T47D (cell line): ENCODE measurements at regions not wholly inside any gene's neighbourhood (a gene's known extent, or its start where the extent isn't known, plus 50 kb on each side); places are given as distances from the start of the nearest gene placed in this dataset.
A peak's percentile ranks its signal among the peaks of the same experiment; 100 is the strongest.

Experiments used
- DNase-seq, 2 experiments: peaks; one replicate each; pipeline versions ENCODE4 v3.0.0 to v3.0.0-alpha.2; 2011 to 2012; ENCODE audit warnings: low read depth in 1 of 2, low spot score in 1 of 2
- JUND ChIP-seq: IDR thresholded peaks from 2 replicates; pipeline ENCODE4 v1.6.1; 2012; ENCODE audit warnings: low read depth
- in situ Hi-C: cut with HindIII; loops from 2 replicates; pipeline ENCODE4 v1.10.0; 2016; ENCODE audit warnings: low sequenced_read_pairs, low pct_unique_long_range_greater_than_20kb

- DNase-seq: peak in 1 of 2 experiments; percentile 49
- in situ Hi-C loops: no loop called here
- TF ChIP-seq JUND: no peak
These were observed 57.5 kb upstream of the WDR1 start for GRCh38 chr4:10173754-10174749.

DNA sequence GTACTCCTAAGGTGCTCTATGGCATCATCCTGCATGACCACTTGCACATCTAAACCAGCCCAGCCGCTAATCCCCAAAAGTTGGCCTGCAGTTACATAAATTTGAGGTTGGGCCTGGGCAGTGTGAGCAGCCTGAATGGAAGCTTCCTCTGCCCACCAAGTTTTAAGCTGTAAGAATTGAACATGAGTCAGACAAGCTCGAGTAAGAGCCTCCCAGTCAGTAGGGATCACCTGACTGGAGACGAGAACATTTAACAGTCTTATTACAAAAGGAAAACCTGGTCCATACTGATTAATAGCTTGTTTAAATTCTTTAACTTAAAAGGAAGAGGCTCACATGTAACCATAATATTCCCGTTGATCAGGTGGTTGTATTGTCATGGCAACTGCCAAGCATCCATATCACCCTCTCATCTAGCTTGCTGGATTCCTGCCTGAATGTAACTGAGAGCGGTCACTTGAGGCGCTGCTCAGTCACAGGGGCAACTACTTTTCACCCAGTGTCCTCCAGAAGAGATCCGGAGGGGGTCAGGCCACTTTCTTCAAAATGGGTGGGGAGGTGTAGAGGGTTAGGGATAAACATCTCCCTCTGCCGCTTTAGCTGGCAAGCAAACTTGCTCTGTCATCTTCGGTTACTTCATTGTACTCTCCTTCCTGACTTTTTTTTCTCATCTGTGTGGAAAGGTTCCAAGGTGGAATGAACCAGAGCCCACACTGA is 56.6 kb upstream of the WDR1 start:
- in situ Hi-C loops: no loop called here
- no peak for TF ChIP-seq JUND
- DNase-seq: peak in 1 of 2 experiments; percentile 39

DNA sequence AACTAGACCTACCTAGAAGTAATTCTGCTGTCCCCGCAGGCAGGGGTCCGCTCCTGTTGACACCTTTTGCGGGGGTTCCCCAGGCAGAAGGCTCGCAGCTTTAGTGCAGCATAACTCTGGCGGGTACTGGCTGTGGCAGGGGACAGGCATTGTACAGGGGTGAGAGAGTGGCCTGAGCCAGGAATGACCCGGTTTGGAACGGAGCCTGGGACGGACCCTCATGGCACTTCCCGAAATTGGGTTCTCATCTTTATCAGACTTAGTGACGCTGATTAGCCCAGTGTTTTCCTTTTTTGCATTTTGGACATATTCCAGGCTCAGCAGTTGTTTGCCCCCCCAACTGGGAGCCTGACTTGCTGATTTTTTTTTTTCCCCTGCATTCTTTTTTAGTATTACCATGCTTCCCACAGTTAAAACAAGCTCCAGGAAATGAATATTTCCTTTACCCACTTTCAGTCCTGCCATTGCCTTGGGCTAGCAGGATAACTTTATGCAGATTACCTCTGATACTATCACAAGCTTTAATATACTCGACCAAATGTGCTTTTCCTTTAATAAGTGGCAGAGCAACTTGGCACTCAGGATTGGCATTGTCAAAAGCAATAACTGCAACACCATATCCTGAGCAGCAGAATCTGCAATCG is 55.8 kb upstream of the WDR1 start:
- in situ Hi-C loops: no loop called here
- no peak for DNase-seq
- no peak for TF ChIP-seq JUND

DNA sequence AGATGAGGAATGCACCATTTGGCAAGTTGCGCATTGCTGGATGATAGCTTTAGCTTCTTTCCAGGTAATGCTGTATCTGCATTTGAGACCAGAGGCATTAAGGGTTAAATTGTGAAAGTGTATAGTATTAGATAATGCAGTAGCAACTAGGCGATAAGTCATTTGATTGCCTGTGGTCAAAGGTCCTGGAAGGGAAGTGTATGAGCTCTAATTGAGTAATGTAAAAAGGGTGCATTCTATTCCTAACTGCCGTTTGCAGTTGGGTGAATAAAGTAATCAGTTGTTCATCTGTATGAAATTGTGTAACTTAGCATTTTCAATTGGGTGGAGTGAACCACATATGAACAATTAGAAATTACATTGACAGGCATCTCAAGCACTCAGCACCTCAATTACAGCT is 54.5 kb upstream of the WDR1 start:
- in situ Hi-C loops: no loop called here
- DNase-seq: no peak
- no peak for TF ChIP-seq JUND

DNA sequence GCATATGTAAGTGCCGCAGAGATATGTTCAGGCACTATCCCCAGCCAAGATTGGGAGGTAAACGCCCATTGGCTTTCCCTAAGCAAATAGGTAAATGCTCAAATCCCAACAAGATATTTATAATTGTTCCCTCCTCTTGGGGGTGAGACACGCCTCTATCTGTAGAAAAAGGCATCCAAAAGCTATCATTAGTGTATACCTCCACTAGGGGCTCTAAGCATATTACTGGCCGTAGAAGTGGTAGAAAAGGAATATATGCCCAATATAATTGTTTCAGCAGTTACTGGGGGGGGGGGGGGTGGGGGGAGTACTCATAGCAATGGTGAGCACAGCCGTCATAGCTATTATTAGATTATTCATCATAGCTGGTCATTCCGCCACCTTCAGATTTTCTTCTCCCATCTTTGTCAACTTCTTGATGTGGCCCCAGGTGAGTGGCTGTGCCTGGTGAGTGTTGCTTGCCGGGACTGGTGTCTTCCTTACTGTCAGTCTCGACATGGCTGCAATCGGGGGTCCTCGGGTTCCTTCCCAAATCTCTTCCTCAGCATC is 53.3 kb upstream of the WDR1 start:
- DNase-seq: no peak
- in situ Hi-C loops: no loop called here
- TF ChIP-seq JUND: no peak

DNA sequence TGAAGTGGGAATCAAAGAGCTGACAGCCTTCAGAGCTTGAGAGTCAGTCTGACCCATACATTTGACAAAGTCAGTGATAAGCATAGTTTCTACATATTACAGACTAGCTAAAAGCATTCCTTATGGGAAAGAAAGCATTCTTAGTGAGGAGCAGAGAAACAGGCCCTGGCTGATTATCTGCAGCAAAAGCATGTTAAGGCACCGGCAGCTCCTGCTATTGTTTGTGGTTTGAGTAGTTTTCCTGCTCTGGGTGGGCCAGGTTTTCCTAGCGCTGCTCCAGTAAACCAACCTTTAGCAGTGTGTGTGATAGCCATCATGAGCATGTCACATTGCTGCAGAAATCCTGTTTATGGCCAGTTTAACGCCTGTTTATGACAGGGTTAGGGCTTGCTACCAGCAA is 51.6 kb upstream of the WDR1 start:
- no peak for DNase-seq
- TF ChIP-seq JUND: no peak
- in situ Hi-C loops: no loop called here

GRCh38 chr4:10167201-10167600 is 50.6 kb upstream of the WDR1 start:
- no peak for DNase-seq
- TF ChIP-seq JUND: no peak
- in situ Hi-C loops: no loop called here
